Hematopoietic multipotent progenitor cell treated with erythropoietin and hydrocortisone succinate and interleukin-3 and kit ligand, for 15 days (in vitro differentiated cells): ENCODE measurements at regions not wholly inside any gene's neighbourhood (a gene's known extent, or its start where the extent isn't known, plus 50 kb on each side); places are given as distances from the start of the nearest gene placed in this dataset.

Experiments used
- DNase-seq: peaks from one replicate; pipeline ENCODE4 v3.0.0-alpha.2; 2015; ENCODE audit warnings: low spot score

DNA sequence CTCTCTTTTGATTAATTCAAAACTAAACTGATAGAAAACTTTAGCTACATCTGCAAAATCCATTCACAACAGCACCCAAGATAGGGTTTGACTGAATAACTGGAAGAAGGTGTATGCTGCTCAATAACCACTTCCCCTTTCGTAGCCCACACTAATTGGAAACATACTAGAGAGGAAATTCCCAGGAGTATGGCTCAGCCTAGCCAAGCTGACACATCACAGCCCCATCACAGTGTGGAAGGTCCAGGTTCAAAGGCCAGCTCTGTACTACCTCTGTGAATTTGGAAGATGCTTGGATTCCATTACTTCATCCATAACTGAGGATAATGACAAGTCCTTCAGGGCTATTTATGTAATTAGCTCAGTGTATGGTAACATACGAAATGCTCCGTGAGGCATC is 185.4 kb downstream of the FBXO15 start:
- no peak for DNase-seq

DNA sequence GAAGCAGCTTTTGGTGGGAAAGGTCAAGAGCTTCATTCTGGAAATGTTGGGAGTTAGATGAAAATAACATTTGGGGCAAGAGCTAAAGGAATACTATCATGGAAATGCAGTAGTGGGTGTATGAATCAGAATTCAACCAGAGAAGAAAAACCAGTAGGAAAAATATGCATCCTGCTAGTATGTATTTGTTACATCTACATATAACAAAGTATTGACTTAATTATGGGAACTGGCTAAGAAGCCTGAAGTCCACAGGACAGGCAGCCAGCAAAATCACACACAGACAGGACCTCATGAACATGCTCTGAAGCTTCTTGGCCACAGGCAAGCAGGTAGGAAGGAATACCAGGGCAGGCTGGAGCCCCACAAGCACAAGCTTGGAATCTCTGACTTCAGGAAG is 185.8 kb downstream of the FBXO15 start:
- DNase-seq, result no peak

DNA sequence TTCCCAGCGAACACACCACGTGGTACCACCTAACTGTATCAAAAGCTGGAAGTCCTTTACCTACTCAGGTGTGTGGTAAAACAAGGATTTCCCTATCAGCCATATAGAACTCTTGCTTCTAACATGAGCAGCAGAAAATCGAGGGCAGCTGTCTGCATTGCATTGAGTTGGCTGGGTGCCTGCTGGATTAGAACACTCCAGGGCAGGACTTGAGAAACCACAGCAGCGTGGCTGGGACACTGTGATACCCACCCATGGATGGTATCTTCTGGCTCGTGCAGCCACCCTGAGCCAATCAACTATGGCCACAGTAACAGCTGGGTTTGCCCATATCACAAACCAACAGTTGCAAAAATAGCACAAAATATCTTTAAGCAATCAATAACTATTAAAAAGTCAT is 188.3 kb downstream of the FBXO15 start:
- DNase-seq, result no peak

DNA sequence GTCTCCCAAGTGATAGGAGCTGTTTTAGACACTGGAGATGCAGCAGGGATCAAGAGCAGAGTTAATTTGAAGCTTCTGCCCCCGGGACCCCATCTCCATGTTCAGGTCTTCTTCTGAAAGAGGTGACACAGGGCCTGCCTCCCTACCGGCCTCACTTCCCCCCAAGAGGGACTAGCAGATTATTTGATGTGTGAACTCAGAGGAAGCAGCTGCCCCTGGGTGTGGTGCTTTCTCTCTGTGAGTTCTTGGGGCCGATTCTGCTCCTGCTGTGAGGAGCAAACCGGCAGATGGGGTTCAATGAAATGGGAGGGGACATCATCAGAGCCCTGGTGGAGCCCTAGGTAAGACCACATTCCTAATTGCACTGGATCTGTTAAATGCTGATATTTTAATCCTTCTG is 193.4 kb downstream of the FBXO15 start:
- no peak for DNase-seq

DNA sequence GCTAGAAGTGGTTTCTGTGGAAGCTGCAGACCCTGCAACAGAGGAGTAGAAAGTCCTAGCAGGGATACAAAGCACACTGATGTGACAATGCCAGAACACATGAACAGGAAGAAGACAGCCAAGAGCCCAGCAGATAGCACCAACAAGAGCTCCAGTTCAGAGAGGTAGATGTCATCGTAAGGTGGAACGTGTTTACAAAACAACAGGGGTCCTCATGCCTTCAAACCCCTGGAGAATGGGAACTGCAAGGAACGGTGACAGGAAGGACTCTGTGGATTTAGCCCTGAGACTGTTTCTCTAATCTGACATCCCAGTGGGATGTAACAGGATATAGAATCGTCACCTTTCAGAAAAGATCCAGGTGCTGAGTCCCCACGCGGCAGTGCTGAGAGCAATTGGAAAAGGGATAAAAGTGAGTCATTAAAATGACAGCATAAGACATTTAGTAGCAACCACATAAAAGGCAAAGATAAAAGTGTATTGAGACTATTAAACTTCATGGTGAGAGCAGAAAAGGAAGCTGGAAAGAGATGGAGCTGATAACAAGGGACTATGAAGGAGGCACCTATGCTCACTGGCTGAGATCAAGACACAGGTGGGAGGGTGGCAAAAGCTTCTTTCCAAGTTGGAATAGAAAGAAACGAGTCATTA is 195.2 kb downstream of the FBXO15 start:
- DNase-seq, result no peak

DNA sequence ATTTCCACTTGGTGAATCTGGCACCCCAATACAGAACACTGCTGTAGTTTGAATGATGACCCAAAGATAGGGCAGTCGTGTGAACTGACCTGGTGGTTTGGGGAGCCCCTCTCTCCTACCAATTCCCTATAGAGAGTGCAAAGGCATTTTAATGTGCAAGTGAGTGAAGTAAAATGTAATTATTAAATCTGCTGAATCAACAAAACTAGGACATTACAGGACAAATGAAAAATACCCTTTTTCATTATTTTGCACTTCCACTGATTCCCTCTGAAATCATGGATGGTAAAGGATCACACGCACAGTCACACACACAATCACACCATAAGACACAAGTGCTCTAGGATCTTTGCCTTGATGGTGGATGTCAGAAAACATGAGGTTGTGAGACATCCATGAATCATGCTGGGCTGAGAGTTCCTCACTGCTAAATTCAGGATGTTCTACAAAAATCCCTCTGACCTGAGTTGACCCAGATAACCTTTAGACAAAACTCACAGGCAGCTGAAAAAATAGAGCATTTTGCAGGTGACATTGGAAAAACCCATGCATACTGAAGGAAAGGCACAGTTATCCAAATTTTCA is 197.4 kb downstream of the FBXO15 start:
- DNase-seq, result no peak

DNA sequence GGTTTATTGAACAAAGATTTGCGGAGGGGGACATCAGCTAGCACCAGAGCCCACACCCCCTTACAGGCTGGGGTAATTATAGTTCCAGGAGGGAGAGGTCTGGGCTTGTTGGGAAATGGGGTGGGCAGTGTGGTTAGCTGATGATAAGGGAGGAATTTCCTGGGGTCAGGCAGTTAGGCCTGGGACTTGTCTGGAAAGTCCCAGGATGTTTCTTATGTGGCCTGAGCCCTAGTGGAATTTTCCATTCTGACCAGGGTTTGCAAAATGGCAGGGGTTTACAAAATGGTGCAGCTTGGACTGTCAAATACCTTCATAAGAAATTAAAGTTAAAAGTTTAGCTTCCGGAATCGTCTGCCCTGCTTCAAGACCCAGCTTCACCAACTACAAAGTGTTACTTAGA is 199.1 kb downstream of the FBXO15 start:
- no peak for DNase-seq

DNA sequence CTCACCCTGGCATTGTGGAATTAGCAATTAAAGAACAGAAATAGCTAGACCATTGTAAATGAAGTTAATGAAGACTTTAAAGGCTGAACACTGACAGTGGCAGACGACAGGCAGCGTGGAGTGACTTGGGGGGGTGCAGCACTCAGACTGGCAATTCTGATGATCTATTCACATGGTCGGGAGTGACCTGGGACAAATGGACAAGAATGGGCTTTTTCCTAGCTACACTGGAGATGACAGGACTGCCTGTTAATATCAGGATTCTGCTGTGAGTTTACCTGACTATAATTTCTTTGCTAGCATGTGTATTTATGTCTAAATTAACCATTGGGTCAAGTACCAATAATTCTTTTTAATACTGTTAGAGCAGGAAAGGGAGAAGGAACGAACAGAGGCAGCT is 199.6 kb downstream of the FBXO15 start:
- DNase-seq, result no peak

DNA sequence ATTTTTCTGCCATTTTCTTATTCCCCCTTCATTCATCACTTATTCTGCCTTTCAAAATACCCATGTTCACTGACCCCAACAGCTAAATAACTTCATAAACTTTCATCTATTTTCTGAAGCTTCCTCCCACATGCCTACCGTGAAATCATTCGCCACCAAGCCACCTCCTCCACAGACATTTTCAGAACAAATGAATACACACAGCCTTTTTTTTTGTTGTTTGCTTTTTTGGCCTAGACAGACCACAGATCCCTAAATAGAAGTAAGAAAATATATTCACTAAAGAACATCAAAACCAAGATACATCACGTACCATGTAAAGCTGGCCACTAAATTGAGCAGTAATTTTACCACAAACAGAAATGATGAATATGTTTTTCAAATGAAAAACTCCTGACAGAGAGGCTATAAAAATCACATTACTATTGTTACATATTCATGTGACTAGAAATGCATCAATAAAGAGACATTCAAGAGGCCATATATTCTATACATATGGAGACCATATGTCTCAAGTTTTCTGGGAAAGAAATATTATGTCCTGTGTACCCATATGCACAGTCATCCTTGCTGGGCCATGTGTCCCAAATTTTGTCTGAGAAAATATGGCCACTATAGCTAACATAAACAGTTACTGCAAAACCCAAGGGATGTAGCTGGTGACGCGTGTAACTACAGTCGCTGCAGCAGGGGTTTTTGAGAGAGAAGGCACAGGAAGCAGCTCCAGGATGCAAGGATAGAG is 200.3 kb downstream of the FBXO15 start:
- no peak for DNase-seq

DNA sequence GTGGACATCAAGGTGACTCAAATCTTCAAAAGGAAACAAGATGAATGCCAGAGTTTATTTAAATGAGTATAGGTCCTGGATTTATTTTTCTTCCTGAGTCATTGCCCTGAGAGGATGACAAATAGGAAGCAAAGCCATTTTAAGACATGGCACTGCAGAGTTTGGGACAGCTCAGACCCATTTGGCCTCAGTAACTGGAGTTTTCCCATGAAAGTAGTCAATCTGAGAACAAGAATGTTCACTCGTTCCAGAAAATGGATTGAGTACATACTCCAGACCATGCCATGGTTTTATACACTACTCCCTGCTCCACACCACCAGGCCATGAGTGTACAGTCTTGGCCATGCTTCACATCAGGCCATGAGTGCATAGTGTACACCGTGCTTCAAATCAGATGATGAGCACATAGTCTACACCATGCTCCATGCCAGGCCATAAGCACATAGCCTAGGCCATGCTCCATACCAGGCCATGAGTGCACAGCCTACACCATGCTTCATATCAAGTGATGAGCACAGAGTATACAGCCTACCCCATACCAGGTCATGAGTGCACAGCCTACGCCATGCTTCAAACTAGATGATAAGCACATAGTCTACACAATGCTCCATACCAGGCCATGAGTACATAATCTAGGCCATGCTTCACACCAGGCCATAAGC is 202.4 kb downstream of the FBXO15 start:
- no peak for DNase-seq

DNA sequence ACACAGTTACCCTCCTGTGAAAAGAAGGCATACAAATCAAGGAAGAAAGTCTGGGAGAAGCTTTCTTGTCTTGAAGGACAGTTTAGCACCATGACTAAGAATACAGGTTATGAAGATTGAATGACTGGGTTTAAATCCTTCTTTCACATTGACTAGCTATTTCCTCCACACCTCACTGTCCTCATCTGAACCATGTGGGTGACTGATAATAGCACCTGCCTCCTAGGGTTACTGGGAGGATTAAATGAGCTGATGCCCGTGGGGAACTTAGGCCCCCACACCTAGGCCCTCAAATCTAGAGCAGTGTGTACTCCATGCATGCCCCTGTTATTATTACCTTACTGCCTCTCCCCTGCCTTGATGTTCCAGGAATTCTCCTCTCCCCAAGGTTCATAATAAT is 202.9 kb downstream of the FBXO15 start:
- no peak for DNase-seq

DNA sequence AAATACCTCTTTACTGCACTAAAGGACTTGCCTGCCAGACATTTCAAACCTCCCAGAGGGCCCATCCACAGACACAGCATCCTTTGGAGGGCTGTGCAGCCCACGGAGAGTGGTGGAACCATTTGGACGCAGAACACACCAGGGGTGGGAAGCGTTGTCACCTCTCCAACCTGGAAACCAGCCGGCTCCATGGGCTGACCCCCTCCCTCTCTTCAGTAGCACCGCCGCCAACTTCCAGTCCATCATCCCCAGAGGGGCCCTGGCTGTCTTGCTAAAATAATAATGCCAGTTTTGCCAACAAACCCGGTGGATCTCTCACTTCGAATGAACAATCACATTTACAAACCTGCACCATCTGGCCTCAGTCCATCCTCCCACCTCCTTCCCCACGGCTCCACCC is 203.9 kb downstream of the FBXO15 start:
- DNase-seq, result no peak

DNA sequence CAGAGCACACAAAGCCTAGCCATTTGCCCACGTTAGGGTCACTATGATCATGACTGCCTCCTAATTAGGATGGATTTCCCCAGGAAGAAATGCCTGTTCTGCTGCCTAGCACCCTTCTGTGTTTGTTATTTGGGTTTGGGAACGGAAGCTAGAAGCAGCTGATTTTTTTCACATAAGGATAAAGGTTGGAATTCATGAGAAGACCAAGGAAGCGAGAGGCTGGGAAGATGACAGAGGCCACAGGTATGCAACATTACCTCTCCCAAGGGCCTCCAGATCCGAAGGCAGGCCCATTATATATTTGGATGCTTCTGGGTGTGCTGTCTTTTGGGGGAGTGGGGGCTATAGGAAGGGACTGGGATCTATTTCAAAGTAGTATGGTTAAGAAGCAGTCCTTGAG is 204.7 kb downstream of the FBXO15 start:
- DNase-seq, result no peak

DNA sequence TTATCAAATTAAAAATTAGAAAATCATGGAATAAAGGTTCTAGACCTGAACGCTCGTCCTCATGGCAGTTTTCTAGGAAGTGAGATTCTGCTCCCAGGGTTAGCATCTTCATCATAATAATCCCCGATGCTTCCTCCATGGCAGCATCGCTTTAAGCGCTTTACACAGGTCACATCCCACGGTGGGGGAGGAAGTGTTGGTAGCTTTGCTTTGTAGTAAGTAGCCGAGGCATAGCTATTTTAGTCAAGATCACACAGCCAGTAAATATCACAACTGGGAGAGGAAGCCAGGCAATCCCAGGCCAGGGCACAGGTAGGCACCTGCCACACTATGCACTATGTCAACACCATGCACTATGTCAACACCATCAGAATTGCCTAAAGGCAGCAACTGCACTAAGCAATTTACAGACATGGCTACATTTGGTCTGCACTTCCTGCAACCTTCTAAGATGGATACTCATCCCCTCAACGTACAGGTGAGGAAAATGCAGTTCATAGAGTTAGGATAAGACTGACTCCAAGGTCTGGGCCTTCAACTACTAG is 205.5 kb downstream of the FBXO15 start:
- DNase-seq, result no peak

DNA sequence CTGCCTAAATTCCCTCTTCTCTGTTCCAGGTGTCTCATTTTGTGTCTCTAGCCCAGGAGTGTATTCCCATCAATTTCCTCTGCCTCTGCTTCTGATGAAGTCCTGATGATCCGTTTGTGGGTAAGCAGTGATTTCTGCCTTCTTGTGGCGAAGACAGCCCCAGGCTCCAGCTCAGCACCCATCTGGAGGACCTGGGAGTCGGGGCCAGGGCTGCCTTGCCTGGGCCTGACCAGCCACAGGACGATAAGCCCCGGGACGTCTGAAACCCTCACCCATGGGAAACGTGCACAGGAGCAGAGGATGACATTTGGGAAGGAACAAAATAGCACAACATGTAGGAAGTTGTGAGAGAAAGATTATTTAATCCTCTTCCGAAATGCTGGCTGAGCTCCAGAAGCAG is 206.9 kb downstream of the FBXO15 start:
- DNase-seq, result no peak

DNA sequence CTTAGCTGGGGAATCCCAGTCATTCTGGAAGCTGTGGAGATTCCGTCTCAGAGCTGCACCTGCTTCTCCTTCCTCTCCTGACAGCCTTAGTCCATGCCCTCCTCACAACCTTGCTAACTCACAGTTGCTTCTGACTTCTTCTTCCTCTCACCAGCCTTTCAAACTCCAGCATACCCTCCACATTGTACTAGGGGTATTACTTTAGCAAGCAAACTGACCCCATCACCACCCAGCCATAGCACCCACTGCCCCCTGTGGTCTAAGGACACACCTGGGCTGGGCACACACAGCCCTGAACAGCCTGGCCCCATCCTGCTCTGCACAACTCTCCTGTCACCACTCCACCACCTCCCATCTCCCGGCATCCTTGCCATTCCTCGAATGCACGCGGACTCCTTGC is 208.2 kb downstream of the FBXO15 start:
- no peak for DNase-seq

DNA sequence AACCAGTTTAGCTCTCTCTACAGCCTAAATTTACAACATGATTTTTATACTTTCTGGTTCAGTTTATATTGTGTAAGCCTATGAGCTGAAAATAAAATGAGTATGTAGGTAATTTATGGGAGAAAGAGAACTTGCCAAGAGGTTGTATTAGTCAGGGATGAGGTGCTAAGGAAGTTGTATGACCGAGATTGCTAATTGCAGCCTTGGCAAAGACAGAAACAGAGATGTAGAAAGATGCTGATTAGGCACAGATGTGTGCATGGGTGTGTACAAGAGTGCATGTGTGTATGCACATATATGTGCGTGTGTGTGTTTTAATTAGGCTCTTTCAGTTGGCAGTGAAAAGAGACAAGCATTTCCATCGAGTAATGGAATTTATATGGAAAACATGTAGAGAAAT is 213.9 kb downstream of the FBXO15 start:
- no peak for DNase-seq

DNA sequence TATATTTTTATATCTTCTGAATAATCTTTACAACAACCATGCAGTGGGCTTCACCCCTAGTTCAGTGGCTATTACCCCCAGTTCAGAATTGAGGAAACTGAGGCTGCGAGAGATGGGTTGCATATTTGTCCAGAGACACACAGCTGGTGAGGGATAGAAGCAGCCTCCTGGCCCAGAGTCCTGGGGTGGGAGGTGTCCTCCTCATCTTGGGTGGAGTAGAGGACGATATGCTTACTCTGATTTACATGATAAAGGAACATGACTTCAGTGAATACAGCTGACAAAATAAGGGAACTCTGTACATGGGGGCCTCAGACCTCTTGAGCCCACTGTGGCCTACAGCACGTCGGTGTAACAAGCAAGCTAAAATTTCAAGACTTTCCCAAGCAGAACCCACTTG is 214.7 kb downstream of the FBXO15 start:
- DNase-seq, result no peak

DNA sequence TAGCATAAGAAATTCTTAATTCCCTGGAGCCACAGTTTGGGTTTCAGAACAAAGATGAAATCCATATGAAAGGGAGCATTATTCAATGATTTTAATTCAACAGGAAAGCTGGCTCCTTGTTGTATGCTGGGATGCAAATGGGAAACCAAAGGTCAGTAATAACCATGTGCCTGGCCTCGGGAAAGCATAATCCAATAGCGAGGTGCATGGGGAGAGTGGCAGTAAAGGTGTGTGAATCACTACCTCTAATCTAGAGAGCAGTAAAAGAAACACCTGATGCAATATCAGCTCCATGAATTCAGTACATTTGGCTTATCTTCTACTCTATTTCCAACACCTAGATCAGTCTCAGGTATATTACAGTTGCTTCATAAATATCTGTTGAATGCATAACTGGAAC is 220.1 kb downstream of the FBXO15 start:
- DNase-seq, result no peak

DNA sequence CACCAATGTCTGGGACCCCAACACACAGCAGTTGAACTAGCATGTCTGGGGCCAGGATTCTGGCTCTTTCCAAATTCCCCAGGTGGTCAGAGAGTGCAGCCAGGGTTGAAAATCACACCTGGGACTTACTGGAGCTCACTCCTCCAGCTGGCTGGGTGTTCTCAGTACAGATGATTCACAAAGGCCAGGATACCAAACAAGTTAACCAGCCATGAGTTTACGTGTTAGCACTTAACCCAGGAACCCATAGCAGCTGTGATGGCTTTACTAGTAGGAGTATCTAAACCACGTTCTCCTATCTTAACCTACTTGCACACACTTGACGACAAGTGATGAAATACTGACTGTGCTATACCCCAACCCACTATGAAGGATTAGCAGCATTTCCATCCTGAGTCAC is 222.8 kb downstream of the FBXO15 start:
- DNase-seq, result no peak

DNA sequence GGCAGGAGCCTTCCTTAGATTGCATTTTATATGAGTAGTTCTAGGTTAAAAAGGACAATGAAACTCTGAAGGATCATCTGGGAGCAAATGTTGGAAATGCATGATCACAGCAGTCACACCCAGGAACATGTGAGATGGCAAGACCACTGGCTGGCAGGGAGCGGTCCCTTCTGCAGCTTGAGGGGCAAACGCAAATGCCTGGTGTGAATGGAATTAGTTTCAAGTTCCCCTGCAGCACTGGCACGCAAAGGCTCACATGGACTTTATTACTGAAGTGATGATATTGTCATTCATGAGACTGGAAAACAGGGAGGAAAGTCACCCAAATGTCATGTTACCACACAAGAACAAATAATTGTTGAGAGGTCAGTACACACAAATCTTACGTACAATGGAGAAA is 223.3 kb downstream of the FBXO15 start:
- no peak for DNase-seq

DNA sequence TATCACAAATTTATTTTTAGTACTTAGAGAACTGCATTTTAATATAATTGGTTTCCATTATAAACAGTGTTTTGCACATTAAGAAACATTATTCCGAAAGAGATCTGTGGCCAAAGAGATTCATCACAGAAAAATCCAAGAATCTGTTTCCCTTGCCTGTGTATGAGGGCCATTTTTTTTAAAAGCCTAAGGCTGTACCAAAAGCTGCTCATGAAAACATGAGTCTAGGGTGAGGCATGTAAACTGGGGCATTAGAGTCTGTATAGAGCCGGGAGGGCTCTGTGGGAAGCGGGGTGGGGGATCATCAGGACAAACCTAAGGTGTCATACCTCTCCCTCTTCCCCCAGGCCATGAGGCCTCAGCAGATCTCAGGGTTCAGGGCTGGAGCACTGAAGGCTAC is 223.8 kb downstream of the FBXO15 start:
- no peak for DNase-seq

DNA sequence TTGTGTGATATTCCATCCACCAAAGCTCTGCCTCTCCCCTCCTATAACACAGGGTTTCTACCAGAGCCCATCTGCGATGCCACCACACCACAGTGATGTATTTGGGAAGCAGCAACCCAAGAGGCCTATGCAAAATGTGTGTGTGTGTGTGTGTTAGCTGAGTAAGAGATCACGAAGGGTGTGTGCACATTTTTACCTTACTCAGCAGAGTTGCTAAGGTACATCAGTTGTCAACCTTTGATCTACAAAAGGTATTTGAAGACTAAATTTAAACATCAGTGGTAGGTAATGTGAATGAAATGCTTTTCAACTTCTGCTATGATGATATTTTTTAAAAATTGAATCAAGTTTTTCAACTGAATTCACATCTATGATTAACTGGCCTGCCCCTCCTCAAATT is 227.6 kb downstream of the FBXO15 start:
- no peak for DNase-seq
